ENCODE measurements at regions not wholly inside any gene's neighbourhood (a gene's known extent, or its start where the extent isn't known, plus 50 kb on each side); places are given as distances from the start of the nearest gene placed in this dataset.

DNA sequence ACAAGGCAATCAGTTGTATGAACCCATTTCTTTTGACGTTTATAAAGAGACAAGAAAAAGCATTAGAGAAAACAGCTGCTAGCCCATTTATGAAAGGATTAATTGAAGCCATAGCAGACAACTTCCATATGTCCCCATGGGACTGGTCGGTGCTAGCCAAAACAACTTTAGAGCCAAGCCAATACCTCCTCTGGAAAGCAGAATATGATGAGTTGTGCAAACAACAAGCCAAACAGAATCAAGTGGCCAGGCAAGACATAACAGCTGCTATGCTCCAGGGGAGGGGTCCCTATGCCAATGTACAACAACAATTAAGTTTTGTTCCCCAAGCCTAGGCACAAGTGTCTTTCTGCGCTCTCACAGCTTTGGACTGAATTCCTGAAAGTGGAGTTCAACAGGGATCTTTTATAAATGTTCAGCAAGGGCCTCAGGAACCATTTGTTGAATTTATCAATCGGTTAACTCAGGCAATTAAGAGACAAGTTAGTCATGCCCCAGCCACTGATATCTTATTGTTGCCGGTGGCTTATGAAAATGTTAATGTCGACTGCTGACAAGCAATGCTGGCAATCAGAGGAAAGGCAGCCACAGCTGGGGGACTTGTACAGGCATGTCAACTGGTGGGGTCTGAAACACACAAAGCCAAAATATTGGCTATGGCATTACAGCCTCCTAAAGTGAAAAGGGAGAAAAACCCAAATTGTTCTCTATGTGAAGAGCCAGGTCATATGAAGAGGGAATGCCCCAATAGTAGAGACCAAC is 1593.1 kb upstream of the TENM4 start (continued):
- TF ChIP-seq, protein P1, sequence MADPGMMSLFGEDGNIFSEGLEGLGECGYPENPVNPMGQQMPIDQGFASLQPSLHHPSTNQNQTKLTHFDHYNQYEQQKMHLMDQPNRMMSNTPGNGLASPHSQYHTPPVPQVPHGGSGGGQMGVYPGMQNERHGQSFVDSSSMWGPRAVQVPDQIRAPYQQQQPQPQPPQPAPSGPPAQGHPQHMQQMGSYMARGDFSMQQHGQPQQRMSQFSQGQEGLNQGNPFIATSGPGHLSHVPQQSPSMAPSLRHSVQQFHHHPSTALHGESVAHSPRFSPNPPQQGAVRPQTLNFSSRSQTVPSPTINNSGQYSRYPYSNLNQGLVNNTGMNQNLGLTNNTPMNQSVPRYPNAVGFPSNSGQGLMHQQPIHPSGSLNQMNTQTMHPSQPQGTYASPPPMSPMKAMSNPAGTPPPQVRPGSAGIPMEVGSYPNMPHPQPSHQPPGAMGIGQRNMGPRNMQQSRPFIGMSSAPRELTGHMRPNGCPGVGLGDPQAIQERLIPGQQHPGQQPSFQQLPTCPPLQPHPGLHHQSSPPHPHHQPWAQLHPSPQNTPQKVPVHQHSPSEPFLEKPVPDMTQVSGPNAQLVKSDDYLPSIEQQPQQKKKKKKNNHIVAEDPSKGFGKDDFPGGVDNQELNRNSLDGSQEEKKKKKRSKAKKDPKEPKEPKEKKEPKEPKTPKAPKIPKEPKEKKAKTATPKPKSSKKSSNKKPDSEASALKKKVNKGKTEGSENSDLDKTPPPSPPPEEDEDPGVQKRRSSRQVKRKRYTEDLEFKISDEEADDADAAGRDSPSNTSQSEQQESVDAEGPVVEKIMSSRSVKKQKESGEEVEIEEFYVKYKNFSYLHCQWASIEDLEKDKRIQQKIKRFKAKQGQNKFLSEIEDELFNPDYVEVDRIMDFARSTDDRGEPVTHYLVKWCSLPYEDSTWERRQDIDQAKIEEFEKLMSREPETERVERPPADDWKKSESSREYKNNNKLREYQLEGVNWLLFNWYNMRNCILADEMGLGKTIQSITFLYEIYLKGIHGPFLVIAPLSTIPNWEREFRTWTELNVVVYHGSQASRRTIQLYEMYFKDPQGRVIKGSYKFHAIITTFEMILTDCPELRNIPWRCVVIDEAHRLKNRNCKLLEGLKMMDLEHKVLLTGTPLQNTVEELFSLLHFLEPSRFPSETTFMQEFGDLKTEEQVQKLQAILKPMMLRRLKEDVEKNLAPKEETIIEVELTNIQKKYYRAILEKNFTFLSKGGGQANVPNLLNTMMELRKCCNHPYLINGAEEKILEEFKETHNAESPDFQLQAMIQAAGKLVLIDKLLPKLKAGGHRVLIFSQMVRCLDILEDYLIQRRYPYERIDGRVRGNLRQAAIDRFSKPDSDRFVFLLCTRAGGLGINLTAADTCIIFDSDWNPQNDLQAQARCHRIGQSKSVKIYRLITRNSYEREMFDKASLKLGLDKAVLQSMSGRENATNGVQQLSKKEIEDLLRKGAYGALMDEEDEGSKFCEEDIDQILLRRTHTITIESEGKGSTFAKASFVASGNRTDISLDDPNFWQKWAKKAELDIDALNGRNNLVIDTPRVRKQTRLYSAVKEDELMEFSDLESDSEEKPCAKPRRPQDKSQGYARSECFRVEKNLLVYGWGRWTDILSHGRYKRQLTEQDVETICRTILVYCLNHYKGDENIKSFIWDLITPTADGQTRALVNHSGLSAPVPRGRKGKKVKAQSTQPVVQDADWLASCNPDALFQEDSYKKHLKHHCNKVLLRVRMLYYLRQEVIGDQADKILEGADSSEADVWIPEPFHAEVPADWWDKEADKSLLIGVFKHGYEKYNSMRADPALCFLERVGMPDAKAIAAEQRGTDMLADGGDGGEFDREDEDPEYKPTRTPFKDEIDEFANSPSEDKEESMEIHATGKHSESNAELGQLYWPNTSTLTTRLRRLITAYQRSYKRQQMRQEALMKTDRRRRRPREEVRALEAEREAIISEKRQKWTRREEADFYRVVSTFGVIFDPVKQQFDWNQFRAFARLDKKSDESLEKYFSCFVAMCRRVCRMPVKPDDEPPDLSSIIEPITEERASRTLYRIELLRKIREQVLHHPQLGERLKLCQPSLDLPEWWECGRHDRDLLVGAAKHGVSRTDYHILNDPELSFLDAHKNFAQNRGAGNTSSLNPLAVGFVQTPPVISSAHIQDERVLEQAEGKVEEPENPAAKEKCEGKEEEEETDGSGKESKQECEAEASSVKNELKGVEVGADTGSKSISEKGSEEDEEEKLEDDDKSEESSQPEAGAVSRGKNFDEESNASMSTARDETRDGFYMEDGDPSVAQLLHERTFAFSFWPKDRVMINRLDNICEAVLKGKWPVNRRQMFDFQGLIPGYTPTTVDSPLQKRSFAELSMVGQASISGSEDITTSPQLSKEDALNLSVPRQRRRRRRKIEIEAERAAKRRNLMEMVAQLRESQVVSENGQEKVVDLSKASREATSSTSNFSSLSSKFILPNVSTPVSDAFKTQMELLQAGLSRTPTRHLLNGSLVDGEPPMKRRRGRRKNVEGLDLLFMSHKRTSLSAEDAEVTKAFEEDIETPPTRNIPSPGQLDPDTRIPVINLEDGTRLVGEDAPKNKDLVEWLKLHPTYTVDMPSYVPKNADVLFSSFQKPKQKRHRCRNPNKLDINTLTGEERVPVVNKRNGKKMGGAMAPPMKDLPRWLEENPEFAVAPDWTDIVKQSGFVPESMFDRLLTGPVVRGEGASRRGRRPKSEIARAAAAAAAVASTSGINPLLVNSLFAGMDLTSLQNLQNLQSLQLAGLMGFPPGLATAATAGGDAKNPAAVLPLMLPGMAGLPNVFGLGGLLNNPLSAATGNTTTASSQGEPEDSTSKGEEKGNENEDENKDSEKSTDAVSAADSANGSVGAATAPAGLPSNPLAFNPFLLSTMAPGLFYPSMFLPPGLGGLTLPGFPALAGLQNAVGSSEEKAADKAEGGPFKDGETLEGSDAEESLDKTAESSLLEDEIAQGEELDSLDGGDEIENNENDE (IDR thresholded peaks at IDR 0.05; ENCODE audit: insufficient replicate concordance, low read length): no peak
- TF ChIP-seq HDAC2 (IDR thresholded peaks at IDR 0.05; ENCODE audit: borderline replicate concordance in 1 of 2, low read depth in 2 of 2, low read length in 2 of 2): no peak
- no peak for TF ChIP-seq SIRT6 (IDR thresholded peaks at IDR 0.05; ENCODE audit: low read length)
- TF ChIP-seq EZH2 (IDR thresholded peaks at IDR 0.05; ENCODE audit: low read depth, low read length, severe bottlenecking): no peak
- no peak for TF ChIP-seq TBP (IDR thresholded peaks at IDR 0.05; ENCODE audit: low read depth, low read length)
- no peak for TF ChIP-seq POLR2A (IDR thresholded peaks at IDR 0.05; ENCODE audit: control extremely low read depth in 1 of 2, low read depth in 2 of 2, low read length in 2 of 2)
- no peak for TF ChIP-seq TAF7 (optimal IDR thresholded peaks at IDR 0.05; ENCODE audit: borderline replicate concordance, low read depth, low read length)
- TF ChIP-seq EP300 (IDR thresholded peaks at IDR 0.05; ENCODE audit: borderline replicate concordance in 1 of 2, low read depth in 2 of 2, low read length in 2 of 2): no peak
- no peak for TF ChIP-seq HDAC6 (IDR thresholded peaks at IDR 0.05; ENCODE audit: low read depth, low read length)

Measured in H1 (cell line).